HuH-7.5 (cell line): ENCODE measurements at regions not wholly inside any gene's neighbourhood (a gene's known extent, or its start where the extent isn't known, plus 50 kb on each side); places are given as distances from the start of the nearest gene placed in this dataset.
"Not testable (repeated sequence)": the region's sequence is repeated elsewhere in the genome, so short reads cannot be mapped to it uniquely, and the experiment has no call there.

Experiments used
- DNase-seq: peaks from one replicate; pipeline ENCODE4 v3.0.0; 2011; ENCODE audit warnings: low spot score

- DNase-seq = no peak
These were observed 1035.6 kb downstream of the PCDH7 start for GRCh38 chr4:31755751-31756150.

GRCh38 chr4:31768756-31769155, 1048.6 kb downstream of the PCDH7 start:
- DNase-seq = no peak

- DNase-seq = no peak
These were observed 1063.1 kb downstream of the PCDH7 start for GRCh38 chr4:31783311-31783710.

- DNase-seq = no peak
These were observed 1064.4 kb downstream of the PCDH7 start for GRCh38 chr4:31784558-31784957.

- DNase-seq = no peak
These were observed 1067.5 kb downstream of the PCDH7 start for GRCh38 chr4:31787701-31788100.

GRCh38 chr4:31788676-31789075, 1068.5 kb downstream of the PCDH7 start:
- DNase-seq = no peak

- no peak for DNase-seq
These were observed 1071.5 kb downstream of the PCDH7 start for GRCh38 chr4:31791666-31792065.

GRCh38 chr4:31793907-31794306, 1073.7 kb downstream of the PCDH7 start:
- DNase-seq = no peak

GRCh38 chr4:31797052-31797451, 1076.9 kb downstream of the PCDH7 start:
- not testable (repeated sequence) for DNase-seq

GRCh38 chr4:31803526-31804195, 1083.5 kb downstream of the PCDH7 start:
- no peak for DNase-seq

GRCh38 chr4:31807036-31807435, 1086.9 kb downstream of the PCDH7 start:
- no peak for DNase-seq

GRCh38 chr4:31844350-31844749, 1124.2 kb downstream of the PCDH7 start:
- DNase-seq = no peak

- no peak for DNase-seq
These were observed 1131.8 kb downstream of the PCDH7 start for GRCh38 chr4:31851946-31852345.

- DNase-seq = no peak
These were observed 1157.3 kb downstream of the PCDH7 start for GRCh38 chr4:31877429-31877828.

- DNase-seq = not testable (repeated sequence)
These were observed 1160.7 kb downstream of the PCDH7 start for GRCh38 chr4:31880837-31881236.

- DNase-seq = no peak
These were observed 1176.2 kb downstream of the PCDH7 start for GRCh38 chr4:31896349-31896748.

GRCh38 chr4:31905363-31905762, 1185.2 kb downstream of the PCDH7 start:
- DNase-seq = no peak

- no peak for DNase-seq
These were observed 1188.1 kb downstream of the PCDH7 start for GRCh38 chr4:31908261-31908660.

GRCh38 chr4:31917334-31917733, 1197.2 kb downstream of the PCDH7 start:
- DNase-seq = no peak

- DNase-seq = no peak
These were observed 1198.7 kb downstream of the PCDH7 start for GRCh38 chr4:31918891-31919290.

GRCh38 chr4:31923634-31924033, 1203.5 kb downstream of the PCDH7 start:
- DNase-seq = no peak

GRCh38 chr4:31929676-31930345, 1209.6 kb downstream of the PCDH7 start:
- DNase-seq = no peak

GRCh38 chr4:31946456-31946855, 1226.3 kb downstream of the PCDH7 start:
- no peak for DNase-seq

GRCh38 chr4:31947101-31947500, 1226.9 kb downstream of the PCDH7 start:
- DNase-seq = no peak
